ENCODE measurements at regions not wholly inside any gene's neighbourhood (a gene's known extent, or its start where the extent isn't known, plus 50 kb on each side); places are given as distances from the start of the nearest gene placed in this dataset.

DNA sequence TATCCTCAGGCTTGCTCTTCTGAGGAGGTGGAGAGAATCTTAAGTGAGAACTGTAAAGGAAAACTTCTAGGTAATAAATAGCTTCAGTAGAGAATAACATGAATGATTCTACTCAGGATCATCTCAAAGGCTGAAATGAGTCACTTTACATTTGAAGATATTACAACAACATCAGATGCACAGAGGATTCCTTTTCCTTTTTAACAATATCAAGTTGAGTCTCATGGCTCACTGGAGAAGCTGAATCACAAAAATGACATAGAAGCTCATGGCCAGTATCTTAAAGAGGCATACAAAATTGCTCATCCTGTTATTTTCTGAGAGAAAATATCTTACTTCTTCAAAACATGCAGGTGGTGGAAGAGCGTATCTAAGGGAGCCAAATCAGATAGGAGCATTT is 72.5 kb upstream of the EMCN start:
- in situ Hi-C loops (cut with MboI; ENCODE audit: low sequenced_read_pairs) (no loop called here), intact Hi-C loops (cut with micrococcal nuclease) (no loop called here), dilution Hi-C loops (cut with HindIII; ENCODE audit: low sequenced_read_pairs, unreplicated experiment) (no loop called here)
- Histone ChIP-seq H2BK5ac (ENCODE audit: low read depth, low read length, poor library complexity, severe bottlenecking) (no peak overlapping the region), H3K23ac (ENCODE audit: low read depth, low read length) (no peak overlapping the region), H3K9me3 (ENCODE audit: control insufficient read depth, insufficient read depth, low read length) (no peaks in the 10 kb centered on the region), H3K18ac (ENCODE audit: low read depth, low read length) (no peak overlapping the region), H3K4ac (ENCODE audit: low read depth, low read length) (no peak overlapping the region), H3K9ac (ENCODE audit: low read depth, low read length) (no peak overlapping the region), H3K56ac (ENCODE audit: extremely low read depth, insufficient read depth, low read length) (no peak overlapping the region), H3K27ac (ENCODE audit: insufficient read depth, low read length) (no peak overlapping the region), H4K5ac (ENCODE audit: low read depth, low read length) (no peak overlapping the region), H2AFZ (replicated peaks; ENCODE audit: low read length, poor library complexity) (no peak overlapping the region), H3K27me3 (ENCODE audit: control insufficient read depth, insufficient read depth, low read length) (no peaks in the 10 kb centered on the region), H2BK15ac (ENCODE audit: low read depth, low read length) (no peak overlapping the region), H3K4me3 (ENCODE audit: insufficient read depth, low read depth, low read length) (no peak overlapping the region), H4K20me1 (ENCODE audit: insufficient read depth, low read length) (no peaks in the 10 kb centered on the region), H4K8ac (ENCODE audit: low read depth in 2 of 2, low read length in 2 of 2) (no peak overlapping the region), H3K79me1 (ENCODE audit: low read depth in 1 of 2, low read length in 2 of 2) (no peaks in the 10 kb centered on the region), H3K36me3 (ENCODE audit: control insufficient read depth, insufficient read depth, low read length) (no peaks in the 10 kb centered on the region), H3K14ac (replicated peaks; ENCODE audit: low read depth, low read length) (no peak overlapping the region), H2BK20ac (ENCODE audit: low read depth, low read length) (no peak overlapping the region), H2AK9ac (replicated peaks; ENCODE audit: low read depth, low read length, poor library complexity) (no peak overlapping the region), H3K9me1 (ENCODE audit: insufficient read depth, low read length) (no peaks in the 10 kb centered on the region), H4K91ac (ENCODE audit: insufficient read depth, low read depth, low read length) (no peak overlapping the region), H3K4me2 (ENCODE audit: low read depth, low read length) (no peak overlapping the region), H2BK120ac (ENCODE audit: low read depth, low read length) (no peak overlapping the region), H3K4me1 (ENCODE audit: control insufficient read depth, insufficient read depth, low read length) (no peaks in the 10 kb centered on the region), H2AK5ac (ENCODE audit: low read depth, low read length) (no peak overlapping the region)
- CTCF ChIA-PET = no interaction called here
- BruUV-seq (replicated peaks) = no TSS peak
- WGBS, 2 experiments (ENCODE audit: extremely low coverage in 2 of 2, insufficient read length in 1 of 2) = no CpG with 5 or more reads among the region's 1 CpG
- DNase-seq (no peak), ATAC-seq (ENCODE audit: low read depth) (no peak)
- POLR2A ChIA-PET (ENCODE audit: unreplicated experiment) = no interaction called here
- TF ChIP-seq POLR2A (IDR thresholded peaks at IDR 0.05; ENCODE audit: low read depth, low read length) (no peak), NFE2L2 (IDR thresholded peaks at IDR 0.05; ENCODE audit: low read depth, low read length) (no peak), BHLHE40 (IDR thresholded peaks at IDR 0.05; ENCODE audit: low read depth, low read length) (no peak), MAZ (IDR thresholded peaks at IDR 0.05; ENCODE audit: borderline replicate concordance, low read depth, low read length) (no peak), SMC3 (IDR thresholded peaks at IDR 0.05; ENCODE audit: low read depth, low read length) (no peak), CEBPB (IDR thresholded peaks at IDR 0.05; ENCODE audit: low read depth, low read length) (no peak), RFX5 (IDR thresholded peaks at IDR 0.05; ENCODE audit: low read depth, low read length) (no peak)
- TF ChIP-seq, protein P1, sequence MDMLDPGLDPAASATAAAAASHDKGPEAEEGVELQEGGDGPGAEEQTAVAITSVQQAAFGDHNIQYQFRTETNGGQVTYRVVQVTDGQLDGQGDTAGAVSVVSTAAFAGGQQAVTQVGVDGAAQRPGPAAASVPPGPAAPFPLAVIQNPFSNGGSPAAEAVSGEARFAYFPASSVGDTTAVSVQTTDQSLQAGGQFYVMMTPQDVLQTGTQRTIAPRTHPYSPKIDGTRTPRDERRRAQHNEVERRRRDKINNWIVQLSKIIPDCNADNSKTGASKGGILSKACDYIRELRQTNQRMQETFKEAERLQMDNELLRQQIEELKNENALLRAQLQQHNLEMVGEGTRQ (IDR thresholded peaks at IDR 0.05; ENCODE audit: low read depth, low read length) = no peak
- TF ChIP-seq, protein P2, sequence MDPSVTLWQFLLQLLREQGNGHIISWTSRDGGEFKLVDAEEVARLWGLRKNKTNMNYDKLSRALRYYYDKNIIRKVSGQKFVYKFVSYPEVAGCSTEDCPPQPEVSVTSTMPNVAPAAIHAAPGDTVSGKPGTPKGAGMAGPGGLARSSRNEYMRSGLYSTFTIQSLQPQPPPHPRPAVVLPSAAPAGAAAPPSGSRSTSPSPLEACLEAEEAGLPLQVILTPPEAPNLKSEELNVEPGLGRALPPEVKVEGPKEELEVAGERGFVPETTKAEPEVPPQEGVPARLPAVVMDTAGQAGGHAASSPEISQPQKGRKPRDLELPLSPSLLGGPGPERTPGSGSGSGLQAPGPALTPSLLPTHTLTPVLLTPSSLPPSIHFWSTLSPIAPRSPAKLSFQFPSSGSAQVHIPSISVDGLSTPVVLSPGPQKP (IDR thresholded peaks at IDR 0.05; ENCODE audit: borderline replicate concordance, low read depth, low read length) = no peak
- TF ChIP-seq, protein P3, sequence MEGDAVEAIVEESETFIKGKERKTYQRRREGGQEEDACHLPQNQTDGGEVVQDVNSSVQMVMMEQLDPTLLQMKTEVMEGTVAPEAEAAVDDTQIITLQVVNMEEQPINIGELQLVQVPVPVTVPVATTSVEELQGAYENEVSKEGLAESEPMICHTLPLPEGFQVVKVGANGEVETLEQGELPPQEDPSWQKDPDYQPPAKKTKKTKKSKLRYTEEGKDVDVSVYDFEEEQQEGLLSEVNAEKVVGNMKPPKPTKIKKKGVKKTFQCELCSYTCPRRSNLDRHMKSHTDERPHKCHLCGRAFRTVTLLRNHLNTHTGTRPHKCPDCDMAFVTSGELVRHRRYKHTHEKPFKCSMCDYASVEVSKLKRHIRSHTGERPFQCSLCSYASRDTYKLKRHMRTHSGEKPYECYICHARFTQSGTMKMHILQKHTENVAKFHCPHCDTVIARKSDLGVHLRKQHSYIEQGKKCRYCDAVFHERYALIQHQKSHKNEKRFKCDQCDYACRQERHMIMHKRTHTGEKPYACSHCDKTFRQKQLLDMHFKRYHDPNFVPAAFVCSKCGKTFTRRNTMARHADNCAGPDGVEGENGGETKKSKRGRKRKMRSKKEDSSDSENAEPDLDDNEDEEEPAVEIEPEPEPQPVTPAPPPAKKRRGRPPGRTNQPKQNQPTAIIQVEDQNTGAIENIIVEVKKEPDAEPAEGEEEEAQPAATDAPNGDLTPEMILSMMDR (conservative IDR thresholded peaks at IDR 0.05; ENCODE audit: low read depth, low read length) = no peak

Data from IMR-90 (cell line).